Gastroesophageal sphincter (tissue), 4 donors: ENCODE measurements at regions not wholly inside any gene's neighbourhood (a gene's known extent, or its start where the extent isn't known, plus 50 kb on each side); places are given as distances from the start of the nearest gene placed in this dataset.

Experiments
- ATAC-seq: fragments of 150-250 bp; one replicate; pipeline ENCODE4 v1.9.1; 2016; ENCODE audit warnings: mild to moderate bottlenecking, moderate library complexity
- H3K27ac ChIP-seq, 4 donors: fragments of 200-600 bp; sonication (generic) in 3 of 4; 1 replicate in 3 of 4; 2 replicates in 1 of 4; pipeline ENCODE4 v1.5.1; 2016 to 2019
- H3K27me3 ChIP-seq: fragments of 200-600 bp; sonication (generic); one replicate; pipeline ENCODE4 v1.5.1; 2019
- H3K36me3 ChIP-seq, 2 donors: fragments of 200-600 bp; sonication (generic); one replicate each; pipeline ENCODE4 v1.5.1; 2019; ENCODE audit warnings: control low read depth in 1 of 2
- H3K4me1 ChIP-seq, 3 donors: fragments of 200-600 bp; sonication (generic); 1 replicate in 2 of 3; 2 replicates in 1 of 3; pipeline ENCODE4 v1.5.1; 2016 to 2019; ENCODE audit warnings: control low read depth in 2 of 3
- H3K4me3 ChIP-seq, 2 donors: fragments of 200-600 bp; sonication (generic); one replicate each; pipeline ENCODE4 v1.5.1; 2019; ENCODE audit warnings: mild to moderate bottlenecking in 1 of 2, moderate library complexity in 1 of 2
- H3K9me3 ChIP-seq, 3 donors: fragments of 200-600 bp; sonication (generic); one replicate each; pipeline ENCODE4 v1.5.1; 2017 to 2019; ENCODE audit warnings: control low read depth in 2 of 3
- CTCF ChIP-seq, 4 experiments: fragments of 200-600 bp in 2 of 4; fragments of 450-650 bp in 2 of 4; sonication (generic) in 1 of 4; IDR thresholded peaks; one replicate each; pipeline ENCODE4 v1.5.1; 2017 to 2019; ENCODE audit warnings: antibody characterized with exemption in 4 of 4, mild to moderate bottlenecking in 2 of 4, moderate library complexity in 2 of 4
- EP300 ChIP-seq: sonication (generic); formaldehyde crosslinking; IDR thresholded peaks from one replicate; pipeline ENCODE4 v1.6.1; 2017; ENCODE audit warnings: antibody characterized with exemption, mild to moderate bottlenecking
- POLR2A ChIP-seq, 2 donors: fragments of 450-650 bp; IDR thresholded peaks; one replicate each; pipeline ENCODE4 v1.6.1; 2017; ENCODE audit warnings: antibody characterized with exemption in 2 of 2, mild to moderate bottlenecking in 2 of 2, moderate library complexity in 1 of 2
- POLR2AphosphoS5 ChIP-seq: sonication (generic); formaldehyde crosslinking; IDR thresholded peaks from one replicate; pipeline ENCODE4 v1.6.1; 2017; ENCODE audit warnings: antibody characterized with exemption
- WGBS, 2 donors: methylation state at CpG; one replicate each; pipeline ENCODE4 v1.1.5; 2018; ENCODE audit warnings: low coverage in 1 of 2; 5-methylcytosine and 5-hydroxymethylcytosine counted together

GRCh38 chr2:192593561-192593960 lies 398.8 kb upstream of the TMEFF2 start:
- H3K36me3 ChIP-seq = no peaks in the 10 kb centered on the region
- 73 to 80% methylated on average over 6 of the region's 6 CpGs for WGBS, 2 donors
- no peak for TF ChIP-seq CTCF (IDR thresholded peaks at IDR 0.05)
- no peak for TF ChIP-seq POLR2AphosphoS5
- TF ChIP-seq EP300 = no peak
- TF ChIP-seq POLR2A (IDR thresholded peaks at IDR 0.05) = no peak
- no peak overlapping the region for H3K4me3 ChIP-seq
- no peaks in the 10 kb centered on the region for H3K9me3 ChIP-seq
- no peak for ATAC-seq
- no peaks in the 10 kb centered on the region for H3K4me1 ChIP-seq
- no peak overlapping the region for H3K27ac ChIP-seq
- H3K27me3 ChIP-seq = no peaks in the 10 kb centered on the region

GRCh38 chr2:192591617-192592016 lies 396.9 kb upstream of the TMEFF2 start:
- Histone ChIP-seq H3K4me1 (no peaks in the 10 kb centered on the region), H3K4me3 (no peak overlapping the region), H3K36me3 (no peaks in the 10 kb centered on the region), H3K27me3 (no peaks in the 10 kb centered on the region), H3K27ac (no peak overlapping the region), H3K9me3 (no peaks in the 10 kb centered on the region)
- TF ChIP-seq CTCF (IDR thresholded peaks at IDR 0.05) (no peak), EP300 (no peak), POLR2A (IDR thresholded peaks at IDR 0.05) (no peak), POLR2AphosphoS5 (no peak)
- WGBS, 2 donors = 53 to 64% methylated on average over 3 to 4 of the region's 4 CpGs
- ATAC-seq = no peak

GRCh38 chr2:192585418-192585817 lies 390.7 kb upstream of the TMEFF2 start:
- 45 to 48% methylated on average over 3 of the region's 3 CpGs for WGBS, 2 donors
- H3K27ac ChIP-seq = no peak overlapping the region
- no peak for ATAC-seq
- no peaks in the 10 kb centered on the region for H3K9me3 ChIP-seq
- H3K4me3 ChIP-seq = no peak overlapping the region
- H3K36me3 ChIP-seq = no peaks in the 10 kb centered on the region
- TF ChIP-seq POLR2A (IDR thresholded peaks at IDR 0.05) (no peak), POLR2AphosphoS5 (no peak), EP300 (no peak), CTCF (IDR thresholded peaks at IDR 0.05) (no peak)
- no peaks in the 10 kb centered on the region for H3K4me1 ChIP-seq
- no peaks in the 10 kb centered on the region for H3K27me3 ChIP-seq

GRCh38 chr2:192584976-192585375 lies 390.2 kb upstream of the TMEFF2 start:
- WGBS, 2 donors = 38 to 61% methylated on average over 1 of the region's 1 CpG
- H3K4me3 ChIP-seq = no peak overlapping the region
- no peak overlapping the region for H3K27ac ChIP-seq
- TF ChIP-seq POLR2A (IDR thresholded peaks at IDR 0.05) = no peak
- no peak for TF ChIP-seq POLR2AphosphoS5
- TF ChIP-seq CTCF (IDR thresholded peaks at IDR 0.05) = no peak
- TF ChIP-seq EP300 = no peak
- no peaks in the 10 kb centered on the region for H3K4me1 ChIP-seq
- H3K9me3 ChIP-seq = no peaks in the 10 kb centered on the region
- ATAC-seq = no peak
- H3K36me3 ChIP-seq = no peaks in the 10 kb centered on the region
- H3K27me3 ChIP-seq = no peaks in the 10 kb centered on the region

- Histone ChIP-seq H3K36me3 (no peaks in the 10 kb centered on the region), H3K4me3 (no peak overlapping the region), H3K9me3 (no peaks in the 10 kb centered on the region), H3K27me3 (no peaks in the 10 kb centered on the region), H3K4me1 (no peaks in the 10 kb centered on the region), H3K27ac (no peak overlapping the region)
- no peak for TF ChIP-seq POLR2A (IDR thresholded peaks at IDR 0.05)
- TF ChIP-seq EP300 = no peak
- no peak for TF ChIP-seq POLR2AphosphoS5
- no peak for TF ChIP-seq CTCF (IDR thresholded peaks at IDR 0.05)
- no peak for ATAC-seq
- 56 to 64% methylated on average over 2 of the region's 2 CpGs for WGBS, 2 donors
Observed at GRCh38 chr2:192579965-192580700, 385.4 kb upstream of the TMEFF2 start.
